ENCODE measurements at regions not wholly inside any gene's neighbourhood (a gene's known extent, or its start where the extent isn't known, plus 50 kb on each side); places are given as distances from the start of the nearest gene placed in this dataset.

GRCh38 chr5:67880876-67881275, 334.7 kb upstream of the PIK3R1 start:
- H3K4me3 Mint-ChIP-seq = no peak overlapping the region
- ChIA-PET CTCF (no interaction called here), POLR2A (no interaction called here)
- Histone ChIP-seq H3K27me3 (replicated peaks in 1 of 4; ENCODE audit: control extremely low read depth in 1 of 4, control insufficient read depth in 3 of 4, insufficient read depth in 4 of 4, low read length in 3 of 4) (no peaks in the 10 kb centered on the region), H3K9ac (ENCODE audit: low read length) (no peak overlapping the region), H3K4me2 (replicated peaks; ENCODE audit: low read depth, low read length, poor library complexity, severe bottlenecking) (no peak overlapping the region), H3K27ac (ENCODE audit: low read length in 2 of 2) (no peak overlapping the region), H3K4me1 (ENCODE audit: control insufficient read depth in 2 of 2, insufficient read depth in 2 of 2, low read length in 2 of 2) (no peaks in the 10 kb centered on the region), H4K20me1 (ENCODE audit: control insufficient read depth, insufficient read depth, low read length, poor library complexity, severe bottlenecking) (no peaks in the 10 kb centered on the region), H3K9me3 (ENCODE audit: control extremely low read depth in 1 of 3, control insufficient read depth in 2 of 3, insufficient read depth in 1 of 3, low read length in 2 of 3) (no peaks in the 10 kb centered on the region), H3K36me3 (replicated peaks in 1 of 2; ENCODE audit: control extremely low read depth in 1 of 2, control insufficient read depth in 1 of 2, extremely low read depth in 1 of 2, insufficient read depth in 2 of 2, low read length in 1 of 2) (no peaks in the 10 kb centered on the region), H3K79me2 (ENCODE audit: control insufficient read depth, insufficient read depth, low read length) (no peaks in the 10 kb centered on the region), H2AFZ (ENCODE audit: insufficient read depth, low read depth, low read length, poor library complexity, severe bottlenecking) (no peak overlapping the region), H3K4me3 (ENCODE audit: control extremely low read depth in 1 of 5, extremely low read depth in 1 of 5, insufficient read depth in 1 of 5, low read depth in 2 of 5, low read length in 4 of 5) (no peak overlapping the region)
- DNase-seq (no peak), ATAC-seq (ENCODE audit: low read depth) (no peak)
- intact Hi-C loops (cut with micrococcal nuclease) = no loop called here
- H3K9me3 Mint-ChIP-seq (ENCODE audit: insufficient read depth) = no peaks in the 10 kb centered on the region
- H3K4me1 Mint-ChIP-seq = no peaks in the 10 kb centered on the region
- TF ChIP-seq EZH2 (IDR thresholded peaks at IDR 0.05; ENCODE audit: borderline replicate concordance, insufficient read depth, low read depth, low read length, poor library complexity, severe bottlenecking) (no peak), CTCF (IDR thresholded peaks at IDR 0.05) (no peak)
- WGBS (ENCODE audit: insufficient coverage) = 100% methylated on average over 2 of the region's 2 CpGs
- no peak overlapping the region for H3K27ac Mint-ChIP-seq
- H3K27me3 Mint-ChIP-seq = peaks cover 16% of the 10 kb centered on the region

- Histone ChIP-seq H3K4me2 (replicated peaks; ENCODE audit: low read depth, low read length, poor library complexity, severe bottlenecking) (no peak overlapping the region), H3K27ac (ENCODE audit: low read length in 2 of 2) (no peak overlapping the region), H4K20me1 (ENCODE audit: control insufficient read depth, insufficient read depth, low read length, poor library complexity, severe bottlenecking) (no peaks in the 10 kb centered on the region), H3K4me3 (ENCODE audit: control extremely low read depth in 1 of 5, extremely low read depth in 1 of 5, insufficient read depth in 1 of 5, low read depth in 2 of 5, low read length in 4 of 5) (no peak overlapping the region), H2AFZ (ENCODE audit: insufficient read depth, low read depth, low read length, poor library complexity, severe bottlenecking) (no peak overlapping the region), H3K4me1 (ENCODE audit: control insufficient read depth in 2 of 2, insufficient read depth in 2 of 2, low read length in 2 of 2) (no peaks in the 10 kb centered on the region), H3K79me2 (ENCODE audit: control insufficient read depth, insufficient read depth, low read length) (no peaks in the 10 kb centered on the region), H3K36me3 (replicated peaks in 1 of 2; ENCODE audit: control extremely low read depth in 1 of 2, control insufficient read depth in 1 of 2, extremely low read depth in 1 of 2, insufficient read depth in 2 of 2, low read length in 1 of 2) (no peaks in the 10 kb centered on the region), H3K27me3 (replicated peaks in 1 of 4; ENCODE audit: control extremely low read depth in 1 of 4, control insufficient read depth in 3 of 4, insufficient read depth in 4 of 4, low read length in 3 of 4) (no peaks in the 10 kb centered on the region), H3K9me3 (ENCODE audit: control extremely low read depth in 1 of 3, control insufficient read depth in 2 of 3, insufficient read depth in 1 of 3, low read length in 2 of 3) (no peaks in the 10 kb centered on the region), H3K9ac (ENCODE audit: low read length) (no peak overlapping the region)
- no peaks in the 10 kb centered on the region for H3K4me1 Mint-ChIP-seq
- WGBS (ENCODE audit: insufficient coverage) = 93% methylated on average over 2 of the region's 2 CpGs
- no peak overlapping the region for H3K4me3 Mint-ChIP-seq
- H3K27me3 Mint-ChIP-seq = peaks cover 16% of the 10 kb centered on the region
- intact Hi-C loops (cut with micrococcal nuclease) = no loop called here
- H3K27ac Mint-ChIP-seq = no peak overlapping the region
- ChIA-PET POLR2A (no interaction called here), CTCF (no interaction called here)
- DNase-seq (no peak), ATAC-seq (ENCODE audit: low read depth) (no peak)
- no peaks in the 10 kb centered on the region for H3K9me3 Mint-ChIP-seq (ENCODE audit: insufficient read depth)
- no peak for TF ChIP-seq EZH2 (IDR thresholded peaks at IDR 0.05; ENCODE audit: borderline replicate concordance, insufficient read depth, low read depth, low read length, poor library complexity, severe bottlenecking)
- no peak for TF ChIP-seq CTCF (IDR thresholded peaks at IDR 0.05)
Measured at GRCh38 chr5:67880511-67880805, 335.1 kb upstream of the PIK3R1 start.

All from B cell (primary cell).